Activated CD4-positive, alpha-beta T cell treated with anti-CD3 and anti-CD28 coated beads for 36 hours (primary cell): ENCODE measurements at regions not wholly inside any gene's neighbourhood (a gene's known extent, or its start where the extent isn't known, plus 50 kb on each side); places are given as distances from the start of the nearest gene placed in this dataset.

Experiments
- ATAC-seq: fragments of 200-7000 bp; cut with Tn5 transposase; one replicate; pipeline ENCODE4 v1.10.0; 2021; ENCODE audit warnings: mild to moderate bottlenecking, moderate library complexity
- CTCF ChIA-PET: fragments of 350-600 bp; sonication (Branson Sonifier 250); formaldehyde crosslinking; loops from one replicate; lab custom pipeline; 2021; ENCODE audit warnings: antibody characterized with exemption; lab: Charles Lee
- POLR2A ChIA-PET: fragments of 350-600 bp; sonication (Branson Sonifier 250); formaldehyde crosslinking; loops from one replicate; lab custom pipeline; 2021; ENCODE audit warnings: antibody characterized with exemption, inconsistent platforms; lab: Charles Lee
- DNase-seq: peaks from one replicate; pipeline ENCODE4 v3.0.0-alpha.2; 2020
- H3K27ac Mint-ChIP-seq: one replicate; pipeline ENCODE4 v1.8.0; 2021; ENCODE audit warnings: mixed read lengths
- H3K27me3 Mint-ChIP-seq: one replicate; pipeline ENCODE4 v1.8.0; 2021; ENCODE audit warnings: mixed read lengths
- H3K36me3 Mint-ChIP-seq: one replicate; pipeline ENCODE4 v1.8.0; 2021; ENCODE audit warnings: low read depth, mixed read lengths
- H3K4me1 Mint-ChIP-seq: one replicate; pipeline ENCODE4 v1.8.0; 2021; ENCODE audit warnings: mixed read lengths
- H3K4me3 Mint-ChIP-seq: one replicate; pipeline ENCODE4 v1.8.0; 2021; ENCODE audit warnings: mild to moderate bottlenecking, moderate library complexity, mixed read lengths
- H3K9me3 Mint-ChIP-seq: one replicate; pipeline ENCODE4 v1.8.0; 2021; ENCODE audit warnings: low read depth, mixed read lengths
- intact Hi-C, 2 experiments: fragments of 100-400 bp; cut with DNase I in 1 of 2; cut with micrococcal nuclease in 1 of 2; formaldehyde crosslinking; loops; one replicate each; pipeline versions ENCODE4 v1.14.2 to v1.15.1; 2022 to 2024; cut with DNase I, micrococcal nuclease

DNA sequence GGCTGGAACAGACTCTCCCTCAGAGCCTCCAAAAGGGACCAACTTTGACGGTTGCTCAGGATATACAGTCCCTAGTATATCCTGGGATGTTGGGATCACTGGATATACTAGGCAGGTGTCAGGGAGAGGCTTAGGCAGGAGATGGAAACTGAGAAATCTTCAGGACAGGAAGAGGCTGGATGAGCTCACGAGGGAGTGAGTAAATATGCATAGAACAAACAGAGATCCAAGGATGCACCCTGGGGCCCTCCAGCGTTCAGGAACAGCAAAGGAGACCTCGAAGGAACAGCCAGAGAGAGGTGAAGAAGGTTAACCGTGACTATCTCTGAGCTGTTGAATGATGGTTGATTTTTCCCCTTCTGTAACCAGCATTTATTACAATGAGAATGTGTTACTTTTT, 191.3 kb downstream of the BMP7 start:
- ChIA-PET POLR2A (no interaction called here), CTCF (interaction anchor here (0.6 to 1.0 kb wide), 2 partner anchors 440 to 524 kb away, joined by 4 read pairs; no protein-coding TSS in a partner anchor)
- Mint-ChIP-seq H3K27ac (no peak overlapping the region), H3K4me3 (no peak overlapping the region), H3K27me3 (peaks cover 23% of the 10 kb centered on the region), H3K9me3 (peaks cover 11% of the 10 kb centered on the region), H3K36me3 (no peaks in the 10 kb centered on the region), H3K4me1 (peaks cover 2% of the 10 kb centered on the region)
- no peak for DNase-seq
- intact Hi-C loops, result no loop called here
- no peak for ATAC-seq

DNA sequence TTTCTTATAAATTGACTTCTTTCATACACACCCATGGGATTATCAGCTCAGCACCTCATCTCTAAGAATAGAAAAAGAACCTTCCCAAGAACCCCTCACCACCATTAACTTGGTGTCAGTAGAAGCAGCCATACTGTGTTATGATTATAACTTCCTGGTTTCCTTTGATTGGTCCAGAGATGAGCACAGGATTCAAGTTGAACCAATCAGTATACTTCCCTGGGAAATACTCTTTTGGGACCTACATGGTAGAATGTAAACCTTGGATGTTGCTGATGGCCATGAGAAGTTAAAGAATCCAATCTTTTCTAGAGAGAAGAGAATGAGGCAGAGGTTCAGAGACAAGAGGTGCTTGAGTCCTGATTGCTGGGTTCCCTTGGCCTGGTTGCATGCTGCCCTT, 190.8 kb downstream of the BMP7 start:
- Mint-ChIP-seq H3K4me3 (no peak overlapping the region), H3K9me3 (peaks cover 11% of the 10 kb centered on the region), H3K27me3 (peaks cover 21% of the 10 kb centered on the region), H3K4me1 (peaks cover 2% of the 10 kb centered on the region), H3K36me3 (no peaks in the 10 kb centered on the region), H3K27ac (no peak overlapping the region)
- ChIA-PET POLR2A (no interaction called here), CTCF (interaction anchor here (1.0 kb wide), 1 partner anchor 525 kb away, joined by 4 read pairs; no protein-coding TSS in a partner anchor)
- intact Hi-C loops, result no loop called here
- DNase-seq (no peak), ATAC-seq (no peak)

DNA sequence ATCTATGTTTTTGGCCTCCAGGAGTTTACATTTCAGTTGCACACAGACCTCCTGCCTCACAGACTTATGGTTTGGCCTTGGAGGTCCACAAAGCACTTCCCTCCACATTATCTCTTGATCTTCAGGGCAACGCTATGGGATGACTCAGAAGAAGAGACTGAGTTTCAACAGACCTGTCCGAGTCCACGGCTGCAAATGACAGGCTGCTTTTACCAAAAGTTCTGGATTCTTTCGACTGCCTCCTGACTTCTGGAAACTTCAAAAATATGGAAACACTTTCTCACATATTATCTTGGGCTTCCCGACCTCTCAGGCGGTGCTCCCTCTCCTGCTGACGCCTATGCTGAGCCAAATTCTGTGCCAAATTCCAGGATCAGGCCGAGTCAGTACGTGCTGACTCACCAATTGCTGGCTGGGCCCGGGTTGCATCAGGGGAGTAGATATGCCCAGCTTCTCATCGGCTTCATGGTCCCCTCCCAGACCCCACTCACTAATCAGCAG, 190.2 kb downstream of the BMP7 start:
- ChIA-PET CTCF (interaction anchor here (1.0 kb wide), 1 partner anchor 525 kb away, joined by 4 read pairs; no protein-coding TSS in a partner anchor), POLR2A (no interaction called here)
- Mint-ChIP-seq H3K4me3 (no peak overlapping the region), H3K4me1 (peaks cover 2% of the 10 kb centered on the region), H3K27ac (no peak overlapping the region), H3K9me3 (peaks cover 11% of the 10 kb centered on the region), H3K27me3 (peaks cover 17% of the 10 kb centered on the region), H3K36me3 (no peaks in the 10 kb centered on the region)
- no peak for DNase-seq
- intact Hi-C loops, result no loop called here
- no peak for ATAC-seq

GRCh38 chr20:57076951-57077350, 189.5 kb downstream of the BMP7 start:
- POLR2A ChIA-PET, result no interaction called here
- CTCF ChIA-PET, result no interaction called here
- intact Hi-C loops, result no loop called here

DNA sequence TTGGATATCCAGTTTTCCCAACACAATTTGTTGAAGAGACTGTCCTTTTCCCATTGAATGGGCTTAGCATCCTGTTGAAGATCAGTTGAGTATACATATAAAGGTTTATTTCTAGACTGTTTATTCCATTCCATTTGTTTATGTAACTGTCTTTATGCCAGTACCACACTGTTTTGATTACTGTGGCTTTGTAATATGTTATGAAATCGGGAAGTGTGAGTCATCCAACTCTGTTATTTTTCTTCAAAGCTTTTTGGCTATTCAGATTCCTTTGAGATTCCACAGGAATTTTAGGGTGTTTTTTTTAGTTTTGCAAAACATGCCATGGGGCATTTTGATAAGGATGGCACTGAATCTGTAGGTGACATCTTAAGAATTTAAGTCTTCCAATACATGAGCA, 188.3 kb downstream of the BMP7 start:
- Mint-ChIP-seq H3K4me1 (no peaks in the 10 kb centered on the region), H3K36me3 (no peaks in the 10 kb centered on the region), H3K27me3 (peaks cover 9% of the 10 kb centered on the region), H3K4me3 (no peak overlapping the region), H3K27ac (no peak overlapping the region), H3K9me3 (peaks cover 11% of the 10 kb centered on the region)
- intact Hi-C loops, result no loop called here
- ChIA-PET POLR2A (no interaction called here), CTCF (no interaction called here)
- ATAC-seq (no peak), DNase-seq (no peak)

More at GRCh38 chr20:57076951-57077350, 189.5 kb downstream of the BMP7 start:
- H3K27ac Mint-ChIP-seq, result no peak overlapping the region
- no peak overlapping the region for H3K4me3 Mint-ChIP-seq
- ATAC-seq (no peak), DNase-seq (no peak)
- H3K4me1 Mint-ChIP-seq, result no peaks in the 10 kb centered on the region
- H3K9me3 Mint-ChIP-seq, result peaks cover 11% of the 10 kb centered on the region
- no peaks in the 10 kb centered on the region for H3K36me3 Mint-ChIP-seq
- peaks cover 10% of the 10 kb centered on the region for H3K27me3 Mint-ChIP-seq

GRCh38 chr20:57079031-57080005, 187.1 kb downstream of the BMP7 start:
- ATAC-seq (no peak), DNase-seq (no peak)
- H3K36me3 Mint-ChIP-seq, result no peaks in the 10 kb centered on the region
- peaks cover 9% of the 10 kb centered on the region for H3K27me3 Mint-ChIP-seq
- H3K4me1 Mint-ChIP-seq, result no peaks in the 10 kb centered on the region
- ChIA-PET CTCF (interaction anchor here (0.6 kb wide), 1 partner anchor 495 kb away, joined by 3 read pairs; no protein-coding TSS in a partner anchor), POLR2A (no interaction called here)
- intact Hi-C loops, result no loop called here
- no peak overlapping the region for H3K4me3 Mint-ChIP-seq
- peaks cover 11% of the 10 kb centered on the region for H3K9me3 Mint-ChIP-seq
- H3K27ac Mint-ChIP-seq, result no peak overlapping the region

DNA sequence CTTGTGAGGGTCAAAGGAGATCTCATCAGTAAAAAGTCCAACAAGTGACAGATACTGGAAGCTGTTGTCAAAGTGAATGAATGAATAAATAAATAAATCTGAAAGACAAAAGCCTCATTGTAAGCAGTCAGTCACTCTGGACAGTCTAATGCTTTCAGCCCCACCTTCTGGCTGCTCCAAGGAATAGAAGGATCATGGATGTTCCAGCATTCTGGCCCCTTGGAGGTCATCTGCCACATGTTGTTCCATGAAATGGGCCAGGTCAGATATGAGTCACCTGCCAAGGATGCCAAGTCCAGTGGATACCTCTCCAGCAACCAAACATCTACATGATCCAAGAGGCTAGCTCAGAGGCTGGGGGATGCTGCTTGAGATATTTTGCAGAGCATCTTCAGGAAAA, 185.6 kb downstream of the BMP7 start:
- H3K9me3 Mint-ChIP-seq, result peaks cover 11% of the 10 kb centered on the region
- ChIA-PET POLR2A (no interaction called here), CTCF (interaction anchor here (0.9 kb wide), 1 partner anchor 11 kb away, joined by 3 read pairs; no protein-coding TSS in a partner anchor)
- no peak overlapping the region for H3K4me3 Mint-ChIP-seq
- intact Hi-C loops, result no loop called here
- no peaks in the 10 kb centered on the region for H3K4me1 Mint-ChIP-seq
- ATAC-seq (no peak), DNase-seq (no peak)
- no peak overlapping the region for H3K27ac Mint-ChIP-seq
- no peaks in the 10 kb centered on the region for H3K36me3 Mint-ChIP-seq
- peaks cover 5% of the 10 kb centered on the region for H3K27me3 Mint-ChIP-seq

GRCh38 chr20:57082357-57082945, 184.0 kb downstream of the BMP7 start:
- intact Hi-C loops, result no loop called here
- H3K4me3 Mint-ChIP-seq, result no peak overlapping the region
- no peak for DNase-seq
- peaks cover 11% of the 10 kb centered on the region for H3K9me3 Mint-ChIP-seq
- ATAC-seq, result no peak
- ChIA-PET POLR2A (no interaction called here), CTCF (no interaction called here)
- H3K4me1 Mint-ChIP-seq, result no peaks in the 10 kb centered on the region
- H3K27me3 Mint-ChIP-seq, result peaks cover 3% of the 10 kb centered on the region
- H3K36me3 Mint-ChIP-seq, result no peaks in the 10 kb centered on the region
- no peak overlapping the region for H3K27ac Mint-ChIP-seq

DNA sequence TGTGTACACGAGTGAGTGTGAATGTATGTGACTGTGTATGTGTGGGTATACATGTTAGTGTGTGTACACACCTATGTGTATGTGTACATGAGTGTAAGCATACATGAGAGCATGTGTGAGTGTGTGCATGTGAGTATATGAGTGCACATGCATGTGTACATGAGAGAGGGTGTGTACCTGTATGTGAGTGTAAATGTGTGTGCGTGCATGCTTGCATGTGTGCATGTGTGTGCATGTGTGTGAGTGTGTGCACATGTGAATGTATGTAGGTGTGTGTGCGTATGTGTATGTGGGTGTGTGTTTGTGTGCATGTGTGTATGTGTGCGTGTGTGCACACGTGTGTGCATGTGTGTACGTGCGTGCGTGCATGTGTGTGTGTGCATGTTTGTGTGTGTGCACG, 183.4 kb downstream of the BMP7 start:
- ChIA-PET CTCF (no interaction called here), POLR2A (no interaction called here)
- no peak for ATAC-seq
- peaks cover 9% of the 10 kb centered on the region for H3K9me3 Mint-ChIP-seq
- no peak for DNase-seq
- H3K27me3 Mint-ChIP-seq, result peaks cover 8% of the 10 kb centered on the region
- no peak overlapping the region for H3K27ac Mint-ChIP-seq
- no peaks in the 10 kb centered on the region for H3K4me1 Mint-ChIP-seq
- H3K4me3 Mint-ChIP-seq, result no peak overlapping the region
- no peaks in the 10 kb centered on the region for H3K36me3 Mint-ChIP-seq
- intact Hi-C loops, result no loop called here

DNA sequence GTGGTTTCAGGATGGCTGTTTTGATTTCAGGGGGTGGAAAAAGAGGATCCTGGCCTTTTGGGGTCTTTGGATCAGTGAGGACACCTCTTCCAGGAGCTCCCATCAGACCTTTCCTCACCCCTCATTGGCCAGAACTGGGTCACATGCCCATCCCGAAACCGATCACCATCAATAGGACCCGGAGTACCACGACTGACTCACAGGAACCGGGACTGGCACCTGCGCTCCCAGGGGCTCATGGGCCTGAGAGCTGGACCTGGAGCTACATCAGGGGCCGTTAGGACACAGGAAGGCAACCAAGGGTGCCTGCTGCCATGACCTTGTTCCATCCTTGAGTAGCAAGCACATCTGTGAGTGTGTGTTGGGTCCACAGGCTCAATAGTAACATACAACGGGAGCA, 180.4 kb downstream of the BMP7 start:
- peaks cover 11% of the 10 kb centered on the region for H3K27me3 Mint-ChIP-seq
- no peaks in the 10 kb centered on the region for H3K36me3 Mint-ChIP-seq
- DNase-seq (no peak), ATAC-seq (no peak)
- no peak overlapping the region for H3K27ac Mint-ChIP-seq
- ChIA-PET CTCF (no interaction called here), POLR2A (no interaction called here)
- H3K4me1 Mint-ChIP-seq, result peaks cover 5% of the 10 kb centered on the region
- no peak overlapping the region for H3K4me3 Mint-ChIP-seq
- H3K9me3 Mint-ChIP-seq, result no peaks in the 10 kb centered on the region
- intact Hi-C loops, result loop anchor here in 1 of 2 experiments (5.0 kb wide), 1 partner anchor 246 kb away; no protein-coding TSS in a partner anchor

- peaks cover 11% of the 10 kb centered on the region for H3K4me1 Mint-ChIP-seq
- no peaks in the 10 kb centered on the region for H3K36me3 Mint-ChIP-seq
- no peak overlapping the region for H3K27ac Mint-ChIP-seq
- POLR2A ChIA-PET, result no interaction called here
- ATAC-seq, result no peak
- H3K9me3 Mint-ChIP-seq, result no peaks in the 10 kb centered on the region
- H3K4me3 Mint-ChIP-seq, result no peak overlapping the region
- DNase-seq, result no peak
- peaks cover 11% of the 10 kb centered on the region for H3K27me3 Mint-ChIP-seq
- CTCF ChIA-PET, result interaction anchor here (0.6 kb wide), 1 partner anchor 295 kb away, joined by 3 read pairs; no protein-coding TSS in a partner anchor
- intact Hi-C loops, result loop anchor here in 1 of 2 experiments (5.0 kb wide), 1 partner anchor 245 kb away; no protein-coding TSS in a partner anchor
These were observed 179.3 kb downstream of the BMP7 start for GRCh38 chr20:57087102-57087501.
